ENCODE measurements at regions not wholly inside any gene's neighbourhood (a gene's known extent, or its start where the extent isn't known, plus 50 kb on each side); places are given as distances from the start of the nearest gene placed in this dataset.

DNA sequence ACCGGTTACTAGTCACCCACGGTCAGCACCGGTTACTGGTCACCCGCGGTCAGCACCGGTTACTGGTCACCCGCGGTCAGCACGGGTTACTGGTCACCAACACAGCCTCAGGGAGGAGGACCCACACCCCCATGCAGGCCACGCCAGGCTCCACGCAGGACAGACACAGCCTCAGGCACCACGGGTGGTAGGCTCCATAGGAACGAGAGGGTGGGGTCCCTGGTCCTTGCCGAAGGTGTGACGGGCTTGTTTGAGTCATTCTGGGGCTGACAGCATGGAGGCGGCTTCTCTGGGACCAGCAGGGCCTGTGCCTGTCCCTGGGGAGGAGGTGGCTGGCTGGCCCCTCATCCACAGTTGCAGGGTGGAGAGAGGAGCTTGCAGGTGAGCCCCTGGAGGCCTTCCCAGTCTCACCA lies 122.8 kb upstream of the SOX1 start:
- DNase-seq (ENCODE audit: low spot score) = no peak

GRCh38 chr13:111945086-111945485 lies 121.9 kb upstream of the SOX1 start:
- Mint-ChIP-seq H3K36me3 (no peaks in the 10 kb centered on the region), H3K27me3 (peaks cover 4 to 15% of the 10 kb centered on the region in 2 donors), H3K4me3 (no peak overlapping the region)

More for the DNA sequence above, 122.8 kb upstream of the SOX1 start:
- Mint-ChIP-seq H3K9me3 (no peaks in the 10 kb centered on the region), H3K27ac (no peak overlapping the region), H3K27me3 (peaks cover 7 to 21% of the 10 kb centered on the region in 2 donors), H3K4me3 (no peak overlapping the region), H3K4me1 (ENCODE audit: low read depth in 2 of 2) (no peaks in the 10 kb centered on the region), H3K36me3 (no peaks in the 10 kb centered on the region)
- no peak for ATAC-seq

DNA sequence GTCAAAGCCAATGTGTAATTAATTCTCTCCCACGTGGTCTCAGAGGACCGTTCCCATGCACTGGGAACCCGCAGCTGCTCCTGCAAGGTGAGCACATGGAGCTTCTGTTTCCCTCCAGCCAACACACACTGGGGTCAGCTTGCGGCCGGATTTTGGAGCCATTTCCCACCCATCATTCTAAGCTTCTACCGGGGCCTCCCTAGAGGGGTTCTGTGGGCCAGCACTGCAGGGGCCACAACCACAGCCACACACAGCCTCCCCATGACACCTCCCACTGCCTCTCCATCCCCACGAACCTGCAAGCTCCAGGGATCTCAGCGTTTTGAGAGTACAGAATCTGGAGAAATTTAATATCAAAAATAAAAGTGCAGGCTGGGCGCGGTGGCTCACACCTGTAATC lies 120.7 kb upstream of the SOX1 start:
- ATAC-seq (no peak), DNase-seq (ENCODE audit: low spot score) (no peak)
- Mint-ChIP-seq H3K9me3 (no peaks in the 10 kb centered on the region), H3K36me3 (no peaks in the 10 kb centered on the region), H3K27ac (no peak overlapping the region), H3K4me3 (no peak overlapping the region), H3K27me3 (peaks cover 2 to 6% of the 10 kb centered on the region in 2 donors), H3K4me1 (ENCODE audit: low read depth in 2 of 2) (no peaks in the 10 kb centered on the region)

More at GRCh38 chr13:111945086-111945485, 121.9 kb upstream of the SOX1 start:
- no peak for DNase-seq (ENCODE audit: low spot score)
- H3K4me1 Mint-ChIP-seq (ENCODE audit: low read depth in 2 of 2) = no peaks in the 10 kb centered on the region
- no peak overlapping the region for H3K27ac Mint-ChIP-seq
- ATAC-seq = no peak
- H3K9me3 Mint-ChIP-seq = no peaks in the 10 kb centered on the region

GRCh38 chr13:111947026-111947810 lies 119.7 kb upstream of the SOX1 start:
- no peak for DNase-seq (ENCODE audit: low spot score)

DNA sequence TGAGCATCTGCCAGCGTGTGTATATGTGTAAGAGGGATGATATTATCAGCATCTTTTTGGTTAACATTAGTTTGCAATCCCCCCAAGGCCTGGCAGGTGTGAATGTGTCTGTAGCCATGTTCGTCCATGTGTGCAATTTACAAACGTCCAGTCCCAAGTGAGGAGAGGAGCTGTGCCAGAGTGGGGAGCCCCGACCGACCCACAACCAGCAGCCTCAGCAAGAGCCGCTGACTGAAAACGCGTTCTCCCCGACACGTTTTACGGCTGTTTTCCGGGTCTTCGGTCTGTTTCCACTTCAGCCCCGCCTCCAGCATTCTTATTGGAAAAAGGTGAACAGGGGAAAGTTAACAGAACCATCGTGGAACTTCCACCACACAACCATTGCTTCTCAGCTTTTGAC lies 119.1 kb upstream of the SOX1 start:
- H3K27me3 Mint-ChIP-seq = peaks cover 2 to 6% of the 10 kb centered on the region in 2 donors

More at GRCh38 chr13:111947026-111947810, 119.7 kb upstream of the SOX1 start:
- H3K9me3 Mint-ChIP-seq = no peaks in the 10 kb centered on the region
- H3K4me3 Mint-ChIP-seq = no peak overlapping the region
- no peaks in the 10 kb centered on the region for H3K36me3 Mint-ChIP-seq
- H3K27ac Mint-ChIP-seq = no peak overlapping the region
- no peaks in the 10 kb centered on the region for H3K4me1 Mint-ChIP-seq (ENCODE audit: low read depth in 2 of 2)
- ATAC-seq = no peak
- H3K27me3 Mint-ChIP-seq = peaks cover 2 to 6% of the 10 kb centered on the region in 2 donors

DNA sequence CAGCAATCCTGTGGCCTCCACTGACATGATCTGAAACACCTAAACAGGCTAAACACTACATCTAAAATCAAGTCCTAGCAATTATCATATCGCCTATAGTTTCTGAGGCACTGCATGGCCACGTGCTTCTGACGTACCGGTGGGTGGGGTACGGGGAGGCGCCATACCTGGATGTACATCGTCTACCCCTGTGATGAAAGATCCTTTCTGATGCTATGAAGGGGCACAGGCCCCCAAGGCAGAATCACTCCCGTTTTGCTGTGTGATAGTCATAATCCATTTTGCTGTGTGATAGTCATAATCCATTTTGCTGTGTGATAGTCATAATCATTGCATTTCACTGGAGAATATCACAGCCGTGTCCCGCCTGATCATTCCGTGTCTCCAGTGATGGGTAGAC lies 118.7 kb upstream of the SOX1 start:
- no peak for ATAC-seq
- Mint-ChIP-seq H3K27me3 (peaks cover 2 to 6% of the 10 kb centered on the region in 2 donors), H3K4me3 (no peak overlapping the region)

More for the DNA sequence above, 119.1 kb upstream of the SOX1 start:
- no peak for DNase-seq (ENCODE audit: low spot score)
- Mint-ChIP-seq H3K36me3 (no peaks in the 10 kb centered on the region), H3K27ac (no peak overlapping the region), H3K9me3 (no peaks in the 10 kb centered on the region), H3K4me1 (ENCODE audit: low read depth in 2 of 2) (no peaks in the 10 kb centered on the region), H3K4me3 (no peak overlapping the region)
- no peak for ATAC-seq

GRCh38 chr13:111948811-111949210 lies 118.1 kb upstream of the SOX1 start:
- Mint-ChIP-seq H3K9me3 (no peaks in the 10 kb centered on the region), H3K4me1 (ENCODE audit: low read depth in 2 of 2) (no peaks in the 10 kb centered on the region), H3K4me3 (no peak overlapping the region), H3K27ac (no peak overlapping the region), H3K36me3 (no peaks in the 10 kb centered on the region), H3K27me3 (peaks cover 2 to 6% of the 10 kb centered on the region in 2 donors)
- DNase-seq (ENCODE audit: low spot score) (no peak), ATAC-seq (no peak)

More for the DNA sequence above, 118.7 kb upstream of the SOX1 start:
- DNase-seq (ENCODE audit: low spot score) = no peak
- Mint-ChIP-seq H3K27ac (no peak overlapping the region), H3K9me3 (no peaks in the 10 kb centered on the region), H3K36me3 (no peaks in the 10 kb centered on the region), H3K4me1 (ENCODE audit: low read depth in 2 of 2) (no peaks in the 10 kb centered on the region)

GRCh38 chr13:111949311-111949710 lies 117.6 kb upstream of the SOX1 start:
- H3K9me3 Mint-ChIP-seq = no peaks in the 10 kb centered on the region
- peaks cover 2 to 6% of the 10 kb centered on the region in 2 donors for H3K27me3 Mint-ChIP-seq
- no peak overlapping the region for H3K27ac Mint-ChIP-seq
- no peaks in the 10 kb centered on the region for H3K4me1 Mint-ChIP-seq (ENCODE audit: low read depth in 2 of 2)
- H3K4me3 Mint-ChIP-seq = no peak overlapping the region
- no peak for DNase-seq (ENCODE audit: low spot score)
- ATAC-seq = no peak
- no peaks in the 10 kb centered on the region for H3K36me3 Mint-ChIP-seq

DNA sequence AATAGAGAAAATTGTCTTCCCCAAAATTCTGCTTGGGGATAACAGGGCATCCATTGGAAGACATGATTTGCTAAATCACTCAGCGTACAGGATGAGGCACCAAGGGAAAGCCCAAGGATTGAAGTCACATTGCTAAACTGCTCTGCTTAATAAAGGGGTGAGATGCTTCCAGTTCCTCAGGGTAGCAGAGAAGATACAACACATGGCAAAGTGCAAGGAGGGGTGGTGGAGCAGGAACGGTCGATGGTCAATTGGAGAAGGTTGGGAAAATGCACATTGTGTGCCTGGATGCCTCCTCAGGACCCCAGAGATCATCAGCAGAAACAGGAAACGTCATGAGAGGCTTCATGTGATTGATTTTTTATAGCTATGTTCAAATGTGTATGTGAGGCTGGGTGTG lies 116.3 kb upstream of the SOX1 start:
- Mint-ChIP-seq H3K4me3 (no peak overlapping the region), H3K4me1 (ENCODE audit: low read depth in 2 of 2) (no peaks in the 10 kb centered on the region)

GRCh38 chr13:111952032-111952431 lies 114.9 kb upstream of the SOX1 start:
- ATAC-seq = no peak
- H3K4me3 Mint-ChIP-seq = no peak overlapping the region

More for the DNA sequence above, 116.3 kb upstream of the SOX1 start:
- ATAC-seq = no peak
- Mint-ChIP-seq H3K27me3 (peaks cover 2 to 6% of the 10 kb centered on the region in 2 donors), H3K27ac (no peak overlapping the region), H3K9me3 (no peaks in the 10 kb centered on the region), H3K36me3 (no peaks in the 10 kb centered on the region)
- DNase-seq (ENCODE audit: low spot score) = no peak

GRCh38 chr13:111952814-111953213 lies 114.1 kb upstream of the SOX1 start:
- H3K4me1 Mint-ChIP-seq (ENCODE audit: low read depth in 2 of 2) = no peaks in the 10 kb centered on the region
- H3K4me3 Mint-ChIP-seq = no peak overlapping the region
- H3K9me3 Mint-ChIP-seq = no peaks in the 10 kb centered on the region
- no peaks in the 10 kb centered on the region for H3K36me3 Mint-ChIP-seq
- ATAC-seq (no peak), DNase-seq (ENCODE audit: low spot score) (no peak)
- peaks cover 2 to 6% of the 10 kb centered on the region in 2 donors for H3K27me3 Mint-ChIP-seq
- no peak overlapping the region for H3K27ac Mint-ChIP-seq

More at GRCh38 chr13:111952032-111952431, 114.9 kb upstream of the SOX1 start:
- DNase-seq (ENCODE audit: low spot score) = no peak
- H3K9me3 Mint-ChIP-seq = no peaks in the 10 kb centered on the region
- no peaks in the 10 kb centered on the region for H3K36me3 Mint-ChIP-seq
- no peak overlapping the region for H3K27ac Mint-ChIP-seq
- H3K27me3 Mint-ChIP-seq = peaks cover 2 to 6% of the 10 kb centered on the region in 2 donors
- H3K4me1 Mint-ChIP-seq (ENCODE audit: low read depth in 2 of 2) = no peaks in the 10 kb centered on the region

- H3K27me3 Mint-ChIP-seq = peaks cover 0 to 4% of the 10 kb centered on the region in 2 donors
- H3K9me3 Mint-ChIP-seq = no peaks in the 10 kb centered on the region
- H3K4me3 Mint-ChIP-seq = no peak overlapping the region
- H3K4me1 Mint-ChIP-seq (ENCODE audit: low read depth in 2 of 2) = no peaks in the 10 kb centered on the region
- no peaks in the 10 kb centered on the region for H3K36me3 Mint-ChIP-seq
- no peak for DNase-seq (ENCODE audit: low spot score)
- no peak for ATAC-seq
- H3K27ac Mint-ChIP-seq = no peak overlapping the region
These were observed 113.3 kb upstream of the SOX1 start for GRCh38 chr13:111953546-111954178.

- Mint-ChIP-seq H3K9me3 (no peaks in the 10 kb centered on the region), H3K4me3 (no peak overlapping the region), H3K36me3 (no peaks in the 10 kb centered on the region), H3K4me1 (ENCODE audit: low read depth in 2 of 2) (no peaks in the 10 kb centered on the region), H3K27me3 (no peaks in the 10 kb centered on the region), H3K27ac (no peak overlapping the region)
- DNase-seq (ENCODE audit: low spot score) = no peak
- ATAC-seq = peak in 1 of 2 donors; percentile 4
These were observed 112.1 kb upstream of the SOX1 start for GRCh38 chr13:111954661-111955411.
